Forelimb muscle (tissue), 1 donor: ENCODE measurements at regions not wholly inside any gene's neighbourhood (a gene's known extent, or its start where the extent isn't known, plus 50 kb on each side); places are given as distances from the start of the nearest gene placed in this dataset.

ENCODE experiments used
- DNase-seq: peaks from one replicate; pipeline ENCODE4 v3.0.0-alpha.2; 2013; ENCODE audit warnings: low read depth

GRCh38 chr1:230000493-230001184 is 66.4 kb upstream of the GALNT2 start:
- peak; percentile 63 for DNase-seq

DNA sequence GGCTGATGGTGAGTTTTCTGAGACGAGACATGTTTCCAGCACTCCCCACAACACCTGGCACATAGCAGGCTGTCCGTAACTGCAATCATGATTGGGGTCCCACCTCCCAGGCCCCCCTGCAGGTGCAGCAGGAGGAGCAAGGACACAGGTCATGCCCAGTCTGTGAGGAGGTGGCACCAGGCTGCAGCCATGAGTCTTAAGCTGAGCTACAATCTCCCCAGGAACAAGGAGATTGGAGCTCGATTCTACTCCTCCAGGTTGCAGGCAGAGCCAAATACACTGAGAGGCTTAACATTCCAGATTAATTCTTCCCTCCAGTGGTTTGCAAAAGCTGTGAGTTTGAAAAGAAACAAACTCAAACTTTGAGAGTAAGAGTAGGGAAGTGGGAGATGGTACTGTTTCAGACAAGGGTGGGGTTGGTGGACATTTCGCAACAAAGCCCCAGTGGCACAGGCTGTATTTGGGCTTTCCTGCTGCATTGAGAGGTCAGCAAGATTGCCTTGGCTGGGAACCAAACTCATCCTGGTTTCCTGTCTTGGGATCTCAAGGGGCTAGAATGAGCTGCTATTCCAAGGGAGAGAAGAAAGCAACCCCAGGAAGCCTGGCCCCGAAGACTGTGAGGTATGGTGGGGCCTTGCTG is 64.8 kb upstream of the GALNT2 start:
- peak; percentile 34 for DNase-seq

DNA sequence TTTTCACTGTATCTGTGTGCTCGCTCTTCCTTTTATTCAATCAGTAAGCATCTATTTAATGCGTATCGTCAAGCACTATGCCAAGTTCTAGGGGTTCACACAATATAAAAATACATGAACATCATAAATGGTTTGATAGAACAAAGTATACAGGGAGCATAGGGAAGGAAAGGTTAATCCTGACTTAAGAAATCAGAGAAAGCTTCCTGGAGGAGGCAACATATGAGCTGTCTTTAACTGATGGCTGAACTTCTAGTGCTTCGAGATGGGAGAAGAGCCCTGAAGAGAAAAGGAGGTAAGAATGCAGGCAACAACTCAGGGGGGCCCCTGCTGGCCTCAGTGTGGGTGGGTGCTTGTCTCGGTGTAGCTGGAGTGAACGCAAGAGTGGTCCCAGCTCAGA is 63.6 kb upstream of the GALNT2 start:
- no peak for DNase-seq

DNA sequence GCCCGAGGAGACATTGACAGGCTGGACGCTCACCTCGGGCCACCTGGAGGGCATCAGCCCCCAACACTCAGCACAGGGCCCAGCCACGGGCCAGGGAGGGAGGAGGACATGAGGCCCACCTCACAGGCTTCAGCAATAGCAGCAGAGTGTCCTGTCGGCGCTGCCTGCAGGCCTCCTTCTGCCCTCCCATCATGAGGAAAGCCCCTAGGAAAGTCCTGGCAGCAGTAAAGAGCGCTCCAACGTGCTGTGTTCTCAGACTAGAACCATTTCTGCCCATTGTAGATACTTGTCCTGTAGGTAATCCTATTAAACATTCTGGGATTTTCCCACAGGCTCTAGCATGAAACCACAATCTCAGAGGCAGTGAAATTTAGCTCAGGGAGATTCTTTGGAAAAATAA is 62.0 kb upstream of the GALNT2 start:
- DNase-seq = no peak

- no peak for DNase-seq
These were observed 58.3 kb upstream of the GALNT2 start for GRCh38 chr1:230008721-230009120.

DNA sequence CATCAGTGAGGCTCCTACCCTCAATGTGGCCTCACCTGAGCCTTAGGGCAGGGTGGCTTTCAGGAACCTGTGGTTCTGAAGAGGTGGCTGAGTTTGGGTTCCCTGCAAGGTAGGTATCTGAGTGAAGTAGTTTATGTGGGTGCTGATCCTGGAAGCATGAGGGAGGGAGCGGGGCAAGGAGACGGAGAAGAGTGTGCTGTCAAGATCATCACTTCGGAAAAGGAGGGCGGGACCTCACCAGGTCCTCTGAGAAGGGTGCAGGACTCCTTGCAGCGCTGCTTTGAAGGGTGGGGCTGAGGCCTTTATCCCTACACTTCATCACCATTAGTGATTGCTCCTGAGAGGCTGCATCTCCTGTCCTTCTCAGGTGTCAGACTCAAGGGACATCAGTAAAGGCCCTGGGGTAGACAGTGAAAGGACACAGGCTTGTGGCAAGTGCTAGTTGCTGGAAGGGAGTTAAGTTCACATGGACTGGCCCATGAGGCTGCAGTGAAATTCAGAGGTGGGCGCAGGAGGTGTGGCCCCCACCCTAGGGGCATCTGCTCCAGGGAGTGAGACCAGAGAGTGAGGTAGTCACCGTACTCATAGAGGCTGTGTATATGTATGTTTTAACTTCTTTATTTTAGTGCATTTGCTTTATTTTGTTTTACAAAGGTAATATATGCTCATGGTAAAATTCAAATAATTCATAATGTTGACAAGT is 57.3 kb upstream of the GALNT2 start:
- no peak for DNase-seq

- DNase-seq = no peak
These were observed 56.3 kb upstream of the GALNT2 start for GRCh38 chr1:230010603-230011332.

DNA sequence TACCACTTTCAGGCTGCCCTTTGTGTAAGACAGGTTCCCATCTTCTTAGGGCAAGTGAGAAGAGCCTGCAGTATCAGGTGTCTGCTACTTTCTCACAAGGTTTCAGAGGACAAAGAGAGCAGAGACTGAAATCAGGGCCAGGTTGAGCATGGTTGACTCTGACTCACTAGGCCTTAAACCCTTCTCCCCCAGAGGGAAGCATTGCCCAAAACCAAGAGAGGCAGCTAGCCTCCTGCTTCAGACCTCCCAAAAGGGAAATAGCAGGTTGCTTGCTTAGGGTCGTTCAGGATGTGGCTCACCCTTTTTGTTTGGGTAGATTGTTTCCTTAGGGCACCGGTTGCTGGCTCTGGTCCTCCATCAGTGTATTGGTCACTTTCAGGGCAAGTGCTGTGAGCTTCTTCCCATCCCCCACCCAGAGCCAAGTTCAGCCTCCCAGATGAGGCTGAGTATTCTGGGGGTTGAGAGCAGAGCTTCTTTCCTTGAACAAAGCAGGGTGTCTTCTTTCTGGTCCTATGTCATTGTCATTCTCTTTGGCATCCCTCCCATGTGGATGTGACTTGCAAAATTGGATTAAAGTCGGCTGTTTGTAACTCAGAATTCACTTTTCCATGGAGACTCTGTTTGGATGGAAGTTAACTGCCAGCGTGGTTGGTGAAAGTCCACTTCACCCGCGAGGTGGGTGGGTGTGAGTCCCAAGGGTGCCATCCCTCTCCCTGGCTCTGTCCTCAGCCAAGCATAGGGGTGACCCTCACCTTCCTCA is 55.5 kb upstream of the GALNT2 start:
- DNase-seq = no peak

GRCh38 chr1:230012093-230012393 is 55.0 kb upstream of the GALNT2 start:
- no peak for DNase-seq

- no peak for DNase-seq
These were observed 54.3 kb upstream of the GALNT2 start for GRCh38 chr1:230012741-230013140.

- DNase-seq = no peak
These were observed 50.9 kb upstream of the GALNT2 start for GRCh38 chr1:230016159-230016558.
